HFF-Myc (cell line): ENCODE measurements at regions not wholly inside any gene's neighbourhood (a gene's known extent, or its start where the extent isn't known, plus 50 kb on each side); places are given as distances from the start of the nearest gene placed in this dataset.

Source experiments
- DNase-seq: peaks from one replicate; pipeline ENCODE4 v3.0.0-alpha.2; 2011; ENCODE audit warnings: low read depth; ENCODE audit errors: extremely low read depth
- H3K4me3 ChIP-seq: replicated peaks from 2 replicates; pipeline ENCODE4 v1.5.1; 2011; ENCODE audit warnings: low read depth, mild to moderate bottlenecking, control low read depth, low read length
- TF ChIP-seq, protein P1 (sequence below): IDR thresholded peaks from 2 replicates; pipeline ENCODE4 v1.5.1; 2012; ENCODE audit warnings: mild to moderate bottlenecking, low read depth, low read length, control low read depth; ENCODE audit errors: missing control alignments

DNA sequence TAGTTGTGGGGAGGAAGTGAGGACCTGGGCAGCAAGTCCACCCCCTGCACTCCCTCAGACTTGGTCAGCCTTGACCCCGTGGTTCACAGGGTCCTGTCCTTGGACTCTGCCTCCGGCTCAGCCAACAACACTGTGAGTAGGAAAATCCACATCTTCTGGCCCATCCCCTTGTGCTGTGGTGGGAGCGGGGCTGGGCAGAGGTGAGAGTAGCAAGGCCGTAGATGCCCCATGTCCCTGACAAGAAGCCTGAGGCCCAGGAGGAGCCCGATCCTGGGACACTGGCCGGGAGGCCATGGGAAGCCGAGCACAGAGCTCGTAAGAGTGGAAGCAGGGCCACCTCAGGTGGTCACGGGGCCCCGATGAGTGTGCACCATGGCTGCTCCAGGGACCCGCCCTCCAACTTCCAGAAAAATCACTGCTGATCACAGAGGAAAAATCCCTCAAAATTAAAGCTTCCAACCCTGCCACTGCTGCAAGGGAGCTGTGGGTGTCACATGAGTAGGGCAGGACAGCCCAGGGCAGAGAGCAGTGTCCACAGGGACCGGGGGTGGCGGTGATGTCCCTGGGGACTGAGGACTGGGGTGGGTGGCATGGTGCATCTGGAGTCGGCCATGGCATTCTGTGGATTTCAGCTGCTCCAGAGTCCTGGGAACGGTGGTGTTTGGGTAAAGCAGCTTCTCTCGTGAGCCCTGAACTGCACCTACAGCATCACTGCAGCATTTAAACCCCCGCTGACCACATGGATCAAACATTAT, 189.4 kb downstream of the DLL1 start:
- no peak overlapping the region for H3K4me3 ChIP-seq
- no peak for DNase-seq
- TF ChIP-seq, protein P1, sequence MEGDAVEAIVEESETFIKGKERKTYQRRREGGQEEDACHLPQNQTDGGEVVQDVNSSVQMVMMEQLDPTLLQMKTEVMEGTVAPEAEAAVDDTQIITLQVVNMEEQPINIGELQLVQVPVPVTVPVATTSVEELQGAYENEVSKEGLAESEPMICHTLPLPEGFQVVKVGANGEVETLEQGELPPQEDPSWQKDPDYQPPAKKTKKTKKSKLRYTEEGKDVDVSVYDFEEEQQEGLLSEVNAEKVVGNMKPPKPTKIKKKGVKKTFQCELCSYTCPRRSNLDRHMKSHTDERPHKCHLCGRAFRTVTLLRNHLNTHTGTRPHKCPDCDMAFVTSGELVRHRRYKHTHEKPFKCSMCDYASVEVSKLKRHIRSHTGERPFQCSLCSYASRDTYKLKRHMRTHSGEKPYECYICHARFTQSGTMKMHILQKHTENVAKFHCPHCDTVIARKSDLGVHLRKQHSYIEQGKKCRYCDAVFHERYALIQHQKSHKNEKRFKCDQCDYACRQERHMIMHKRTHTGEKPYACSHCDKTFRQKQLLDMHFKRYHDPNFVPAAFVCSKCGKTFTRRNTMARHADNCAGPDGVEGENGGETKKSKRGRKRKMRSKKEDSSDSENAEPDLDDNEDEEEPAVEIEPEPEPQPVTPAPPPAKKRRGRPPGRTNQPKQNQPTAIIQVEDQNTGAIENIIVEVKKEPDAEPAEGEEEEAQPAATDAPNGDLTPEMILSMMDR: no peak

DNA sequence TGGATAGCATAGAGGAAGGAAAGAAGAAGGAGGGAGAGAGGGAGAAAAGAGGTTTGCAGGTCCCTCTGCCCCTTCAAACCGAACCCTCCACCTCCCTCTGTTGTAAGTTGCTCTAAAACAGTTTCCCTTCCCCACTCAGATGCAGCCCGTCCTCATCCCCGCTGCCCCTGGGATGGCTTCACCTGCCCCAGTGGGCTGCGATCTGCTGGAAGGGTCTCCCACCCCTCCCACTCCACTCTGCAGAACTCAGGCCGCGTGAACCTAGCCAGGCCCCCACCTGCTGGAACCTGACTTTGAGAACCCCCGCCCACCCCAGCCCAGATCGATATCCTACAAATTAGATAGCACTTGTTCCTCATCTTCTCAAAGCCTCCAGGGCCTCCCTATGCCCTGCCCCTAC, 190.8 kb downstream of the DLL1 start:
- TF ChIP-seq, protein P1: no peak

DNA sequence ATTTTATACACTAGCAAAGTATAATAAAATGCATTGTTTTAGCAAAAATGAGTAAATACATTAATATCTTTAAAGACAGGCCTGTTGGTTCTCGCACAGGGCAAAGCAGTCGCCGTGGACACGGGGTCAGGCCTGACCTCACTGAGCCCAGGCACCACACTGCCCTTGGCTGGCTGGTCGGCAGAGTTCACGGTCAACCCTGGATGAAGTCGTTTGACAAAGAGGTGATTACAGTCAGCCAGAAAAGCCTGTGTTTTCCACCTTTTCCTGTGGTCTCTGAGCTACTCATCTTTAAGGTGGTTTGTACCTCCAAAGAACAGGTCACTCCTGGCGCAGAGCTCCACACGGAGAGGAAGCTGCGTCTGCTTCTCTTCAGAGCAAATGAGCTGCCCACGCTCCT, 191.5 kb downstream of the DLL1 start:
- TF ChIP-seq, protein P1: no peak
- no peak for DNase-seq
- H3K4me3 ChIP-seq: no peak overlapping the region

More for the DNA sequence above, 190.8 kb downstream of the DLL1 start:
- no peak overlapping the region for H3K4me3 ChIP-seq
- DNase-seq: no peak

DNA sequence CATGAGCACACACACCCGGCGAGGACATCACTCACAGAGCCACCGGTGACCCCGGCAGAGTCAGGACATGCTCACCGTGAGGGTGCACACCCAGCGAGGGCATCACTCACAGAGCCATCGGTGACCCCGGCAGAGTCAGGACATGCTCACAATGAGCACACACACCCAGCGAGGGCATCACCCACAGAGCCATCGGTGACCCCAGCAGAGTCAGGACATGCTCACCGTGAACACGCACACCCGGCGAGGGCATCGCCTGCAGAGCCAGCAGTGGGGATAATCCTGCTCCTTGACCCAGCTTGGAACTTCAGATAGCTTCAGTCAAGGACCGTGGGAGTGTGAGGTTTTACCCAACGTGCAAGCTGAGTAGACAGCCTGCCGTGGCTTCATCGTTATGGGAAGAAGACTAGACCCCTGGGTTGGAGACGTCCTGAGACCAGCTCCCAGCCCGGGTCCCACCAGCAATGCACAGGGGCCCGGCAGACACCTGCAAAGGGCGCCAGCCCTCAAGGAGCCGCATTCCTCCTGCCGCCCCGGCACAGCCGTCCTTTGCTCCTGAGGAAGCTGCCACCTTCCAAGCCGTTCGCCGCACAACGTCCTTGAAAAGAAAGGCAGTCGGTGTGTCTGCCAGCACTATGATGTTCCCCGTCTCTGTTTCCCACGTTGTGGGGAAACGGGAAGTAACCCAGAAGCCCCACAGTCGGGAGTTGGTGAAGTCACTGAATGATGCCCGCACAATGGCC, 192.3 kb downstream of the DLL1 start:
- DNase-seq: no peak
- TF ChIP-seq, protein P1: no peak
- H3K4me3 ChIP-seq: no peak overlapping the region

DNA sequence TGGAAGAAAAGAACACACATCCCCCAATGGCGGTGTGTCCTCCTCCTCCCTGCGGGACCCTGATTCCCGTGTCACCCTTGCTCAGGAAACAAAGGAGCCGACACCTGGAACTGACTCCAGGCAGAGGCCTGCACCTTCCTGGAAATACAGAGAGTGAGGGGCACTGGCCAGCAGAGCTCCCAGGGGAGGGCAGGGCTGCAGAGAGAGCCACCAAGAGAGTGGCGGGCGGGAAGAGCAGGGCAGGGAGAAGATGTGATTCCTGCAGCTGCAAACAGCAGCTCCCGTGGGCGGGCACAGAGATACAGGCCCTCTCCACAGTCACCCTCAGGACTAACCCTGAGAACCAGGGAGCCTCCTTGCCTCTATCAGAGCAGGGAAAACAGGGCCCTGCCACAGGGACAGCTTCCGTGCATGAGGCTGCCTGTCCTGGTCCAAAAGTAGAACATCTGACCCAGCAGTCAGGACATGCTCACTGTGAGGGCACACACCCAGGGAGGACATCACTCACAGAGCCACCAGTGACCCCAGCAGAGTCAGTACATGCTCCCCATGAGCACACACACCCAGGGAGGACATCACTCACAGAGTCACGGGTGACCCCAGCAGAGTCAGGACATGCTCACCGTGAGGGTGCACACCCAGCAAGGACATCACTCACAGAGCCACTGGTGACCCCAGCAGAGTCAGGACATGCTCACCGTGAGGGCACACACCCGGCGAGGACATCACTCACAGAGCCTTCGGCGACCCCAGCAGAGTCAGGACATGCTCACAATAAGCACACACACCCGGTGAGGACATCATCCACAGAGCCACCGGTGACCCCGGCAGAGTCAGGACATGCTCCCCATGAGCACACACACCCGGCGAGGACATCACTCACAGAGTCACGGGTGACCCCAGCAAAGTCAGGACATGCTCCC, 193.1 kb downstream of the DLL1 start:
- no peak overlapping the region for H3K4me3 ChIP-seq
- no peak for DNase-seq
- TF ChIP-seq, protein P1: no peak

DNA sequence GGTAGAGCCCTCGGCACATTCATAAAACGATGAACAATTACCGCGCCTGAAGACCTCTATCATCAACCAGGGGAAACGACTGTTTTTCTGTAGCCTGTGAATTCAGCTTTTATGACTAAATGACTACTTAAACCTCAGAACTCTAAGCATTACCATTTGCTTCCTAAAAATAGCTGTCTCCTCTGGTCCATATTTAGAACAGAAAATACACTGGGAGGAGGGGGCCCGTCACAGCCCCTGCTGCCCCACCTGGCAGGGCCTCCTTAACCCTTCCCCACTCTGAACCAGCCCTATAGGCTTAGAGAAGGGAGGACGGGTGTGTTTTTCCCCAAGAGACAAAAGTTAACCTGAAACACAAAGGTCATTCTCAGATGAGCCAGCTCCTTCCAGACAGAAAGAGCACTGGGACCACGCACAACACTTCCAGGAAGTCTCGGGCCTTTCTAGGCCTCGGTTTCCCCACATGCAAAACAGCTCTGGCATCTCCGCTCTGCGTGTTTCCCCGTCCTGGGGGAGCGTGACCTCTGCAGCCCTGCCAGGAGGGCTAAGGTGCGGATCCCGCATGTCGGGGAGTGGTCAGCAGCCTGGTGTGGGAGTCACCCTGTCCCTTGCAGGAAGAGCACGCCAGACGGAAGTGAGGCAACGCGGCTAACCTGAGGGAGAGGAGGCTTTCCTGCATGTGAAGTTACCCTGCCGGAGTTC, 193.9 kb downstream of the DLL1 start:
- H3K4me3 ChIP-seq: no peak overlapping the region
- no peak for DNase-seq
- TF ChIP-seq, protein P1: no peak
